GM19023 (cell line): ENCODE measurements at regions not wholly inside any gene's neighbourhood (a gene's known extent, or its start where the extent isn't known, plus 50 kb on each side); places are given as distances from the start of the nearest gene placed in this dataset.
"Not testable (repeated sequence)": the region's sequence is repeated elsewhere in the genome, so short reads cannot be mapped to it uniquely, and the experiment has no call there.

Experiments used
- ATAC-seq: cut with Tn5 transposase; IDR thresholded peaks from one replicate; pipeline ENCODE4 v1.9.1; 2021; ENCODE audit warnings: mild to moderate bottlenecking, moderate library complexity; ENCODE audit not compliant: unreplicated experiment

DNA sequence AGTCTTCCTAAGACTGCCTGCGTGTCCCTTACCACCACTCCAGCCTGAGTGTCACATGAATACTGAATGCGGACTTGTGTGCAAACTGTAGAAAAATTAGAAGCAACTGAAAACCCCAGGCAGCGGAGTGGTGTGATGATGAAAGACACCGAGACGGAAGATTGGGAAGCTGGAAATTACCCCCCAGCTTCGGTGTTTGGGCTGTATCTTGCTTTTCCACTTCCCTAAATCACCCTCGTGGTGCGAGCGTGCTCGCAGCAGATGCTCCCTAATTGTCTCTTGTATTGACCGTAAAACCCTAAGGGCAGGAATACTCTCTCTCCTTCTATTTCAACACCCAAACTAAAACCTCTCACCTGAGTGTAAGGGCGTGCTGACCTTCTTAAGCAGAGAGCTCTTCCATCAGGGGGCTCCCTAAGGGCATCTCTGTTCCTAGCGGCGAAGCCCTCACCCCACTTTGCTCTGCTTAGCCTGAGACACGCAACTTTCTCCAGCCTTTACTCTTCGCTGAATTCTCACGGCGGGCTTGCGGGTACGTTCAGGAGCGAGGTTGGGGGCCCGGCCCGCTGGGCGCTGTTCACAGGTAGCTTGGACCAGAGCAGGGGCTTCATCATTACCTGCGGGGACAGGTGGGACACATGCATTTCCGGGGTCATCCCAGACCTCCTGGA, 62.4 kb downstream of the CRYBB2 start:
- ATAC-seq = no peak

GRCh38 chr22:25282346-25282670, 62.9 kb downstream of the CRYBB2 start:
- no peak for ATAC-seq

DNA sequence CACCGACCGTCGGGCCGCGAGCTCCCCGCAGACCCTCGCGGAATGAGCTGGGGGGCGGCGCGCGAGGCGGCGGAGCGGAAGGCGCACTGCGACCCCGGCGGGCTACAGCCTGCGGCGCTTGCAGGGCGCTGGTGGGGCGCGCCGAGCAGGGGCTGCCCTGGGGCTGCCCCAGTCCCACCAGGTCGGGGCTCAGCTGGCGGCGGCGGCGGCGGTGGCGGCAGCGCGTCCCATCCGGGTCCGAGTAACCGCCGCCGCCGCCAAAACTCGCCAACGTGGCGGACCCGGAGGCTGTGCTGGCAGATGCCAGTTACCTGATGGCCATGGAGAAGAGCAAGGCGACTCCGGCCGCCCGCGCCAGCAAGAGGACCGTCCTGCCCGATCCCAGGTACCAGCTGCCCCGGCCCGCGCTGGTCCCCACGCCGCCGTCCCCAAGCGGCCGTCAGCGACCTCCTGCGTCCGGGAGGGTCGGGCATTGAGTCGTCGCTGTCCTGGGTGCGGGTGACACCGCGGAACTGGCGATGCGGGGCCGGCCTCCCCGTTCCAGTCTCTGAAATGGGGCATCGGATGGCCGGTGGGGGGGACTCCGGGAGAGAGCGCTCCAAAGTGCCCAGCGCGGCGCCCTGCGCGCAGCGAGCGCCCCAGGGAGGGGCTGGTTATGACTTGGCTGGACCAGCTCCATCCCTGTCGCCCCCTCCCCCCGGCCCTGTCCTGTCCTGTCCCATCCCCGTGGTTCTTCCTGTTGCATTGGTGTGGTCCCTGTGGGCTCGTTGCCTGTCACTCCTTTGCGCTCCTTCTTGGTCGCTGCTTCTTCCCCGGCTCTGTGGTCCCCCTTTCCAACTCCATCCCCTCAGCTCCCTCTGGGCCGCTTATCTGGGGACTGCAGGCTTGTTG, 63.5 kb downstream of the CRYBB2 start:
- no peak for ATAC-seq

DNA sequence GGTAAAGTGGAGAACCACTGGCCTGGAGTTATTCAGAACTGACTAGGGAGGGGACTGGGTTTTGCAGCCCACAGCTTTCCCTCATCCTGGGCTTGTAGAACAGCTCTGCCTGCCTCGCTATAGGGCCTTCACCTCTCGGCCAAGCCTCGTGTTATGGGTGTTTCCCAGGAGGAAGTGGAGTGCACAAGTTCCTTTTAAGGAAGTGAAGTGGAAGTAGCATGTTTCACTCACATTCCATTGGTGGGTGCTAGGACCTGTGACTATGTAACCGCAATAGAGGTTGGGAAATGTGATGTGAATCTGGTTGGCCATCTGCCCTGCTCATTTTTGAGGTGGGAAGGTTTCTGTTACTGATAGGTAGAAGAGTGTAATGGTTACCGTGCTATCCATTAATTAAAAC, 69.0 kb downstream of the CRYBB2 start:
- not testable (repeated sequence) for ATAC-seq

DNA sequence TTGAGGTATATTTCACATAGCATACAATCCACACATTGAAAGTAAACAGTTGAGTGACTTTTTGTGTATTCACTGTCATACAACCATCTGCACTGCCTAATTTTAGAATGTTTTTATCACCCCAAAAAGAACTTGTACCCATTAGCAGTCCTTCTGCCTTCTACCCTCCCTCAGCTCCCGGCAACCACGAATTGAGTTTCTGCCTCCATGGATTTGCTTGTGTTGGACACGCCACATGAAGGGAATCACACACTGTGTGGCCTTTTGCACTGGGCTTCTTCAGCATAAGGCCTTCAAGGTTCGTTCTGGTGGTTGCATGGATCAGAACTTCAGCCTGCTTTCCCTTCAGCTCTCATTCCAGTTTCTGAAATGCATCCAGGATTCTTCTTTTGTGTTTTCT, 82.5 kb downstream of the CRYBB2 start:
- ATAC-seq = not testable (repeated sequence)

DNA sequence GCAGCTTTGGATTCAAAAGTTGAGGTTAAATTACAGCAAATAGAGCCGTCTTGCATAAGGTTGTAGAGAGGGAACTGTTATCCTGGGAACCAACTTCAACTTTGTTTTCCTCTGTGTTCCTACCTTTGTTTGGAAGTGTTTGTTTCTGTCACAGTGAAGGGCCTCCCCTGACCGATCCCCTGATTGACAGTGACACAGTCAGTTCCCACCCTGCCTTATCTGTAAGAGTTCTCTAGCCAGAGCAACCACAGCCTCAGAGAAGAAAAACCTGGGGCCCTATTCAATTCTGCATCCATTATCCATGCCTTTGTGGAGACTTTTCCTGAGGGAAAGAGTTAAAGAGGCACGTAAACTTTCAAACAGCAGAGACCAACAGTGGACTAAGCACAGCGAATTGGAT, 90.1 kb downstream of the CRYBB2 start:
- not testable (repeated sequence) for ATAC-seq

DNA sequence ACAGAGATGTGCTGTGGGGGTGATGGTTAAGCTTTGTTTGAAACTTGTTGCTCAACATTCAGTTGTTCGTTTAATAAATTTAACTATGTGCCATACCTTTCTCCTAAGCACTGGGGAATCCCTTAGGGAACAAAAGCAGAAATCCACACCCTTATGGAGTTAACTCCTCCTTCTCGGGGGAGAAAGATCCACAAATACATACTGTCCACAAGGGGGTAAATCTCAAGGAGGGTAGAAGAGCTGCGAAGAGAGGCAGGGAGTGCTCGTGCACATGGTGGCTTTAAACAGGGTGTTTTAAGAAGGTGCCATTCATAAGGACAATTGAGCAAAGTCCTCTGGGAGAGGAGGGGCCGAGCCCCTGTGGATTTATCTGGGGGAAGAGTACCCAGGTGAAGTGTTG, 92.5 kb downstream of the CRYBB2 start:
- ATAC-seq = not testable (repeated sequence)

GRCh38 chr22:25318081-25318823, 98.8 kb downstream of the CRYBB2 start:
- no peak for ATAC-seq

DNA sequence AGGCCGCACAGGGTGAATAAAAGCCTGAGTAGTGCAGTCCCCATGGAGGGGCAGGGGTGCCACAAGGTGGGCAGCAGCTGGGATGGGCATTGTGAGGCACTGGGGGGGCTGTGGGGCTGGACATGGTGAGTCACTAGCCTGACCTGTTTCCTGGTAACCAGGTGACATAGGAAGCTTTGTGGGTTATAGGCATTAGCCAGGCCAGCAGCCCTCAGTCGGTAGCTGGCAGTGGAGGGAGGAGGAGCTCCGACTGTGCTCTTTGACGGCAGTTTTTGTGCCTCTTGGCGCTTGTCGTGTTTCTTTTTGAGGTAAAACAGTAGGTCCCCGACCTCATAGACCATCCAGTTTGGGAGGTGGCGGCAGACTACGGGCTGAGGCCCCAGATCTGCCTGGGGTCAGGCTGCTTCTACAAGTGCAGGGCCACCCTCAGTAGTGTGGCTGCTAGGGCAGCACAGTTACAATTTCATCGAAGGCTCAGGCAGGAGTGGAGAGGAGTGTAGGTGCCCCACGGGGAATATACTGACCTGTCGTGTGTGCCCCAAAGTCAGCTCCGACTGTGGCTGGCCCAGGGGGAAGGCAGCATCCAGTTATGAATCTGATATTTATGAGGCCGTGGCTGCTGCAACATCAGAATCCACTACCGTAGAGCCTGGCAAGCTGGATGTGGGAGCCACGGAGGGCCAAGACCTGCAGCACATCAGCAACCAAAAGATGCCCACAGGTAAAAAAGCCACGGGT, 107.7 kb downstream of the CRYBB2 start:
- ATAC-seq = no peak

GRCh38 chr22:25331050-25331449, 111.6 kb downstream of the CRYBB2 start:
- ATAC-seq = no peak

DNA sequence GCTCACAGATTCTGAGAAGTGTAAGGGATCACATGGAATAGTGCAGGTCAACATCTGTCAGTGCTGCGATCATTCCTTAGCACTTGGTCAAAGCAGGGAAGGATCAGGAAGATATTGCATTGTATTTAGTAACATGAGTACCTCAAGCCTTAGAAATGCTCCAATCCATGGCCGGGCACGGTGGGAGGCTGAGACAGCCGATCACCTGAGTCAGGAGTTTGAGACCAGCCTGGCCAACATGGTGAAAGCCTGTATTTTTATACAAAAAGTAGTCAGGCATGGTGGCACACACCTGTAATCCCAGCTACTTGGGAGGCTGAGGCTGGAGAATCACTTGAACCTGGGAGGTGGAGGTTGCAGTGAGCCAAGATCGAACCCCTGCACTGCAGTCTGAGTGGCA, 112.5 kb downstream of the CRYBB2 start:
- ATAC-seq = not testable (repeated sequence)

DNA sequence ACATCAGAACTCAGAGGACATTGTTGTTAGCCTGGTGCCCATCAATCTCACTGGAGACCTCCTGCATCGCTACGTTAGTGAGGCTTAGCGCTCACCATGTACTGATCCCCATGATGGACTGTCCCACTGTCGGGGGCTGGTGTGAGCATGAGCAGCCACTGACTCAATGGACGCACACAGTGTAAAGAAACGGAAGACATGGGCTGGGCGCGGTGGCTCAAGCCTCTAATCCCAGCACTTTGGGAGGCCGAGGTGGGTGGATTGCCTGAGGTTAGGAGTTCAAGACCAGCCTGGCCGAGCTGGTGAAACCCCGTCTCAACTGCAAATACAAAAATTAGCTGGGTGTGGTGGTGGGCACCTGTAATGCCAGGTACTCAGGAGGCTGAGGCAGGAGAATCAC, 112.9 kb downstream of the CRYBB2 start:
- no peak for ATAC-seq

GRCh38 chr22:25334162-25334490, 114.7 kb downstream of the CRYBB2 start:
- no peak for ATAC-seq

- ATAC-seq = not testable (repeated sequence)
These were observed 115.2 kb downstream of the CRYBB2 start for GRCh38 chr22:25334631-25335030.

GRCh38 chr22:25335276-25335675, 115.8 kb downstream of the CRYBB2 start:
- ATAC-seq = not testable (repeated sequence)

- ATAC-seq = not testable (repeated sequence)
These were observed 121.1 kb downstream of the CRYBB2 start for GRCh38 chr22:25340536-25340935.

DNA sequence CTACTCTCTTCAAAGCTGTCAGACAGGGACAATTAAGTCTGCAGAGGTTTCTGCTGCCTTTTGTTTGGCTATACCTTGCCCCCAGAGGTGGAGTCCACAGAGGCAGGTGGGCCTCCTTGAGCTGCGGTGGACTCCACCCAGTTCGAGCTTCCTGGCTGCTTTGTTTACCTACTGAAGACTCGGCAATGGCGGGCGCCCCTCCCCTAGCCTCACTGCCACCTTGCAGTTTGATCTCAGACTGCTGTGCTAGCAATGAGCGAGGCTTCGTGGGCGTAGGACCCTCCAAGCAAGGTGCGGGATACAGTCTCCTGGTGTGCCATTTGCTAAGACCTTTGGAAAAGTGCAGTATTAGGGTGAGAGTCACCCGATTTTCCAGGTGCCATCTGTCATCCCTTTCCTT, 124.9 kb downstream of the CRYBB2 start:
- ATAC-seq = not testable (repeated sequence)

- ATAC-seq = no peak
These were observed 127.7 kb downstream of the CRYBB2 start for GRCh38 chr22:25346859-25347751.

DNA sequence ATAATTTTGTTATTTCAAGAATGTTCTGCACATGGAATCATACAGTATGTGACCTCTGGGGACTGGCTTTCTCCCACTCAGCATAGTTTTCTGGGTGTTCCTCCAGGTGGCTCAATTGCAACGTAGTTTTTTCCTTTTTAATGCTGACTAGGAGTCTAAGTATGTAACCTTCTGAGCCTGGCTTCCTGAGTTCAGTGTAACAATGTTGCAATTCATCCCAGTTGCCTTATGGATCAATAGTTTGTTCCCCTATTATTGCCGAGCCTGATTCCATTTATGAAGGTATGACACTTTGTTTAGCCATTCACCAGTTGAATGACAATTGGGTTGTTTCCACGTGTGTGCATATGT, 128.3 kb downstream of the CRYBB2 start:
- no peak for ATAC-seq

- no peak for ATAC-seq
These were observed 129.0 kb downstream of the CRYBB2 start for GRCh38 chr22:25348391-25348790.
